ENCODE measurements at regions not wholly inside any gene's neighbourhood (a gene's known extent, or its start where the extent isn't known, plus 50 kb on each side); places are given as distances from the start of the nearest gene placed in this dataset.

- H3K4me3 ChIP-seq (ENCODE audit: low read depth, low read length) = no peak overlapping the region
- in situ Hi-C loops (cut with HindIII; ENCODE audit: low sequenced_read_pairs) = no loop called here
- TF ChIP-seq CTCF (IDR thresholded peaks at IDR 0.05; ENCODE audit: low read depth, low read length) = no peak
- no peak for DNase-seq (ENCODE audit: low read depth, low spot score)
Measured at GRCh38 chr21:25466470-25466869, 140.8 kb downstream of the MRPL39 start.

GRCh38 chr21:25465263-25465662 lies 142.0 kb downstream of the MRPL39 start:
- no peak overlapping the region for H3K4me3 ChIP-seq (ENCODE audit: low read depth, low read length)
- no peak for TF ChIP-seq CTCF (IDR thresholded peaks at IDR 0.05; ENCODE audit: low read depth, low read length)
- DNase-seq (ENCODE audit: low read depth, low spot score) = no peak
- in situ Hi-C loops (cut with HindIII; ENCODE audit: low sequenced_read_pairs) = no loop called here

- DNase-seq (ENCODE audit: low read depth, low spot score) = no peak
- in situ Hi-C loops (cut with HindIII; ENCODE audit: low sequenced_read_pairs) = no loop called here
- no peak for TF ChIP-seq CTCF (IDR thresholded peaks at IDR 0.05; ENCODE audit: low read depth, low read length)
- no peak overlapping the region for H3K4me3 ChIP-seq (ENCODE audit: low read depth, low read length)
Measured at GRCh38 chr21:25464275-25464674, 143.0 kb downstream of the MRPL39 start.

- TF ChIP-seq CTCF (IDR thresholded peaks at IDR 0.05; ENCODE audit: low read depth, low read length) = no peak
- no peak for DNase-seq (ENCODE audit: low read depth, low spot score)
- no peak overlapping the region for H3K4me3 ChIP-seq (ENCODE audit: low read depth, low read length)
- in situ Hi-C loops (cut with HindIII; ENCODE audit: low sequenced_read_pairs) = no loop called here
Measured at GRCh38 chr21:25462517-25462971, 144.7 kb downstream of the MRPL39 start.

- no peak for TF ChIP-seq CTCF (IDR thresholded peaks at IDR 0.05; ENCODE audit: low read depth, low read length)
- in situ Hi-C loops (cut with HindIII; ENCODE audit: low sequenced_read_pairs) = no loop called here
Measured at GRCh38 chr21:25461725-25462124, 145.6 kb downstream of the MRPL39 start.

GRCh38 chr21:25459993-25460392 lies 147.3 kb downstream of the MRPL39 start:
- no peak overlapping the region for H3K4me3 ChIP-seq (ENCODE audit: low read depth, low read length)
- in situ Hi-C loops (cut with HindIII; ENCODE audit: low sequenced_read_pairs) = no loop called here
- TF ChIP-seq CTCF (IDR thresholded peaks at IDR 0.05; ENCODE audit: low read depth, low read length) = no peak
- DNase-seq (ENCODE audit: low read depth, low spot score) = no peak

More at GRCh38 chr21:25461725-25462124, 145.6 kb downstream of the MRPL39 start:
- H3K4me3 ChIP-seq (ENCODE audit: low read depth, low read length) = no peak overlapping the region
- DNase-seq (ENCODE audit: low read depth, low spot score) = peak; percentile 65

- in situ Hi-C loops (cut with HindIII; ENCODE audit: low sequenced_read_pairs) = no loop called here
- H3K4me3 ChIP-seq (ENCODE audit: low read depth, low read length) = no peak overlapping the region
- no peak for TF ChIP-seq CTCF (IDR thresholded peaks at IDR 0.05; ENCODE audit: low read depth, low read length)
- no peak for DNase-seq (ENCODE audit: low read depth, low spot score)
Measured at GRCh38 chr21:25459365-25459764, 147.9 kb downstream of the MRPL39 start.
